ENCODE measurements at regions not wholly inside any gene's neighbourhood (a gene's known extent, or its start where the extent isn't known, plus 50 kb on each side); places are given as distances from the start of the nearest gene placed in this dataset.

DNA sequence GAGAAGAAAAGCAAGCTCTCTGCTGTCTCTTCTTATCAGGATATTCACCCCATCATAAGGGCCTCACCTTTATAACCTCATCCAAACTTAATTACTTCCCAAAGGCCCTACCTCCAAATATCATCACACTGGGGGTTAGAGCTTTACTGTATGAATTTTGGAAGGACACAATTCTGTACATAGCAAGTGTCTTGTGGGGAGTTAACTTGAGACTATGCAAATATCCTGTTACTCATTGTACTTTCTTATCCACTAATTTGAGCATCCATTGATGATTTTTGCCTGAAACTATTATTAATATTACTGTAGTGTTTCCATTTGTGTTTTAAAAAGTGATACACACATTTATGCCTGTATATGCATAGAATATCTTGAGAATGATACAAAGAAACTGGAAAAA is 129.1 kb upstream of the IVNS1ABP start:
- TF ChIP-seq EZH2 (IDR thresholded peaks at IDR 0.05; ENCODE audit: borderline replicate concordance, low read length) = no peak
- TF ChIP-seq, protein P1, sequence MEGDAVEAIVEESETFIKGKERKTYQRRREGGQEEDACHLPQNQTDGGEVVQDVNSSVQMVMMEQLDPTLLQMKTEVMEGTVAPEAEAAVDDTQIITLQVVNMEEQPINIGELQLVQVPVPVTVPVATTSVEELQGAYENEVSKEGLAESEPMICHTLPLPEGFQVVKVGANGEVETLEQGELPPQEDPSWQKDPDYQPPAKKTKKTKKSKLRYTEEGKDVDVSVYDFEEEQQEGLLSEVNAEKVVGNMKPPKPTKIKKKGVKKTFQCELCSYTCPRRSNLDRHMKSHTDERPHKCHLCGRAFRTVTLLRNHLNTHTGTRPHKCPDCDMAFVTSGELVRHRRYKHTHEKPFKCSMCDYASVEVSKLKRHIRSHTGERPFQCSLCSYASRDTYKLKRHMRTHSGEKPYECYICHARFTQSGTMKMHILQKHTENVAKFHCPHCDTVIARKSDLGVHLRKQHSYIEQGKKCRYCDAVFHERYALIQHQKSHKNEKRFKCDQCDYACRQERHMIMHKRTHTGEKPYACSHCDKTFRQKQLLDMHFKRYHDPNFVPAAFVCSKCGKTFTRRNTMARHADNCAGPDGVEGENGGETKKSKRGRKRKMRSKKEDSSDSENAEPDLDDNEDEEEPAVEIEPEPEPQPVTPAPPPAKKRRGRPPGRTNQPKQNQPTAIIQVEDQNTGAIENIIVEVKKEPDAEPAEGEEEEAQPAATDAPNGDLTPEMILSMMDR (IDR thresholded peaks at IDR 0.05; ENCODE audit: low read length) = no peak
